Liver (tissue), 3 donors: ENCODE measurements at regions not wholly inside any gene's neighbourhood (a gene's known extent, or its start where the extent isn't known, plus 50 kb on each side); places are given as distances from the start of the nearest gene placed in this dataset.

Experiments
- CTCF ChIP-seq: fragments of 150-350 bp; IDR thresholded peaks from 2 replicates; pipeline ENCODE4 v1.5.1; 2017; ENCODE audit warnings: improper control_type of control experiment, low read depth, low read length; ENCODE audit not compliant: missing input control
- GABPA ChIP-seq, 2 donors: IDR thresholded peaks in 1 of 2; conservative IDR thresholded peaks in 1 of 2; 2 replicates each; pipeline ENCODE4 v1.6.1; 2016; ENCODE audit warnings: antibody characterized with exemption in 2 of 2, mild to moderate bottlenecking in 1 of 2, moderate library complexity in 1 of 2
- JUND ChIP-seq, 2 donors: IDR thresholded peaks; 2 replicates each; pipeline ENCODE4 v1.6.1; 2016; ENCODE audit warnings: antibody characterized with exemption in 2 of 2
- MAX ChIP-seq: IDR thresholded peaks from 2 replicates; pipeline ENCODE4 v1.6.1; 2016; ENCODE audit warnings: antibody characterized with exemption
- RAD21 ChIP-seq, 2 donors: IDR thresholded peaks; 2 replicates each; pipeline ENCODE4 v1.6.1; 2016; ENCODE audit warnings: antibody characterized with exemption in 2 of 2, mild to moderate bottlenecking in 2 of 2
- RXRA ChIP-seq, 2 donors: IDR thresholded peaks; 2 replicates each; pipeline ENCODE4 v1.6.1; 2017 to 2018; ENCODE audit warnings: antibody characterized with exemption in 2 of 2, mild to moderate bottlenecking in 1 of 2
- SP1 ChIP-seq: IDR thresholded peaks from 2 replicates; pipeline ENCODE4 v1.6.1; 2018; ENCODE audit warnings: antibody characterized with exemption, mild to moderate bottlenecking
- TAF1 ChIP-seq: conservative IDR thresholded peaks from 2 replicates; pipeline ENCODE4 v1.6.1; 2016; ENCODE audit warnings: antibody characterized with exemption, mild to moderate bottlenecking
- TF ChIP-seq, protein P1 (sequence below): IDR thresholded peaks from 2 replicates; pipeline ENCODE4 v1.6.1; 2016; ENCODE audit warnings: antibody characterized with exemption
- donor health status: healthy.
- donor health status: healthy.

DNA sequence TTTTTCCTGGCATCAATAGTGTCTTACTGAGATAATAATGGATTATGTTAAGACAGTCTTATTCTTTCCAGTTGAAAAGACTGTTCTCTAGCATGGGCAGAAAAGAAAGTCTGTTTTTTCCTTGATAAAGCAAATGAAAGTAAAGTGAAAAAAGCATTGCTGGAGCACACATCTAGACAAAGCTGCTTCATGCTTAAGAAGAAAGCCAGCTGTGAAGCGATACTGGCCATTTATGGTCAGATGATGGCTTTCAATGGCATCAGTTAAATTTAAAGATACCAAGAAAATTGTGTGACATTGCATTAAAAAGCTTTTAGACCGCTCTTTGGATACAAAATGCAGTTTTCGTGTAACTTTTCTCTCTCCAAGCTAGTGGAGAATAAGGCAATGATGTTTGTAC is 242.1 kb upstream of the TRAM1L1 start:
- TF ChIP-seq JUND (IDR thresholded peaks at IDR 0.05) = no peak
- no peak for TF ChIP-seq CTCF
- TF ChIP-seq, protein P1, sequence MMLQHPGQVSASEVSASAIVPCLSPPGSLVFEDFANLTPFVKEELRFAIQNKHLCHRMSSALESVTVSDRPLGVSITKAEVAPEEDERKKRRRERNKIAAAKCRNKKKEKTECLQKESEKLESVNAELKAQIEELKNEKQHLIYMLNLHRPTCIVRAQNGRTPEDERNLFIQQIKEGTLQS = no peak
- TF ChIP-seq GABPA (IDR thresholded peaks at IDR 0.05 in 1 of 2, conservative IDR thresholded peaks at IDR 0.05 in 1 of 2) = no peak
- TF ChIP-seq TAF1 = no peak
- no peak for TF ChIP-seq RXRA (IDR thresholded peaks at IDR 0.05)
- no peak for TF ChIP-seq RAD21 (IDR thresholded peaks at IDR 0.05)
- no peak for TF ChIP-seq SP1
- no peak for TF ChIP-seq MAX
